ENCODE measurements at regions not wholly inside any gene's neighbourhood (a gene's known extent, or its start where the extent isn't known, plus 50 kb on each side); places are given as distances from the start of the nearest gene placed in this dataset.

DNA sequence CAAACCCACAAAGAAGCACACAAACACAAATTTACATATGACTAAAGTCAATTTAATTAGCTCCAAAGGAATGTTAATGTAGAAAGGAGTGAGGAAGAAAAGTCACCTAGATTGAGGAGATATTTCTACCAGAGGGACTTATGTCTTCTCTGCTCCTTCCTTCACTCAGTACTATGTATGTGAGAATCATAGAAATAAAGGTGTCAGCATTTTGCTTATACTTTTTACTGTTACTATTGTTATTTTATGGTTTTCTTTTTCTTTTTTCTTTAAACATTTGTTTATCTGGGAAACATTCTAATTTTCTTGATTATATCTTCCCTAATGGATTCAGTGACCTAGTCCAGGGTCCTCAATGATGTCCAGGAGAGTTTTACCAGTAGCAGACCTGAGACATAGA is 511.9 kb upstream of the NCAM2 start:
- TF ChIP-seq FOXM1 (IDR thresholded peaks at IDR 0.05; ENCODE audit: low read depth) (no peak), FOXM1 (CRISPR knock-in tag; IDR thresholded peaks at IDR 0.05; ENCODE audit: low read depth) (no peak), ATF1 (CRISPR knock-in tag; IDR thresholded peaks at IDR 0.05) (no peak), ATF1 (tag; IDR thresholded peaks at IDR 0.05) (no peak)
- TF ChIP-seq, protein P1, sequence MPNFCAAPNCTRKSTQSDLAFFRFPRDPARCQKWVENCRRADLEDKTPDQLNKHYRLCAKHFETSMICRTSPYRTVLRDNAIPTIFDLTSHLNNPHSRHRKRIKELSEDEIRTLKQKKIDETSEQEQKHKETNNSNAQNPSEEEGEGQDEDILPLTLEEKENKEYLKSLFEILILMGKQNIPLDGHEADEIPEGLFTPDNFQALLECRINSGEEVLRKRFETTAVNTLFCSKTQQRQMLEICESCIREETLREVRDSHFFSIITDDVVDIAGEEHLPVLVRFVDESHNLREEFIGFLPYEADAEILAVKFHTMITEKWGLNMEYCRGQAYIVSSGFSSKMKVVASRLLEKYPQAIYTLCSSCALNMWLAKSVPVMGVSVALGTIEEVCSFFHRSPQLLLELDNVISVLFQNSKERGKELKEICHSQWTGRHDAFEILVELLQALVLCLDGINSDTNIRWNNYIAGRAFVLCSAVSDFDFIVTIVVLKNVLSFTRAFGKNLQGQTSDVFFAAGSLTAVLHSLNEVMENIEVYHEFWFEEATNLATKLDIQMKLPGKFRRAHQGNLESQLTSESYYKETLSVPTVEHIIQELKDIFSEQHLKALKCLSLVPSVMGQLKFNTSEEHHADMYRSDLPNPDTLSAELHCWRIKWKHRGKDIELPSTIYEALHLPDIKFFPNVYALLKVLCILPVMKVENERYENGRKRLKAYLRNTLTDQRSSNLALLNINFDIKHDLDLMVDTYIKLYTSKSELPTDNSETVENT (CRISPR knock-in tag; IDR thresholded peaks at IDR 0.05): no peak

Data from K562 (cell line).